KMS-11 (cell line): ENCODE measurements at regions not wholly inside any gene's neighbourhood (a gene's known extent, or its start where the extent isn't known, plus 50 kb on each side); places are given as distances from the start of the nearest gene placed in this dataset.

Source experiments
- H2AFZ ChIP-seq: fragments of 200-600 bp; sonication (generic); 2 replicates; pipeline ENCODE4 v1.6.1; 2016; ENCODE audit warnings: antibody characterized with exemption, mixed run types, low read depth
- H3K27ac ChIP-seq: fragments of 200-600 bp; sonication (generic); 2 replicates; pipeline ENCODE4 v1.6.1; 2016; ENCODE audit warnings: mild to moderate bottlenecking, mixed run types
- H3K27me3 ChIP-seq: fragments of 200-600 bp; sonication (generic); 2 replicates; pipeline ENCODE4 v1.6.1; 2017; ENCODE audit warnings: mild to moderate bottlenecking, low read depth, mixed run types, moderate library complexity; ENCODE audit not compliant: insufficient read depth
- H3K36me3 ChIP-seq: fragments of 200-600 bp; sonication (generic); 2 replicates; pipeline ENCODE4 v1.6.1; 2017; ENCODE audit warnings: mild to moderate bottlenecking, mixed run types; ENCODE audit not compliant: insufficient read depth
- H3K4me1 ChIP-seq: fragments of 200-600 bp; sonication (generic); 2 replicates; pipeline ENCODE4 v1.6.1; 2016; ENCODE audit warnings: mild to moderate bottlenecking, low read depth, mixed run types; ENCODE audit not compliant: poor library complexity, severe bottlenecking
- H3K4me2 ChIP-seq: fragments of 200-600 bp; sonication (generic); 2 replicates; pipeline ENCODE4 v1.7.0; 2016; ENCODE audit warnings: mild to moderate bottlenecking, mixed run types
- H3K4me3 ChIP-seq: fragments of 200-600 bp; sonication (generic); IDR thresholded peaks from 2 replicates; pipeline ENCODE4 v1.6.1; 2017; ENCODE audit warnings: low read depth, low read length, mixed read lengths; ENCODE audit not compliant: insufficient read depth
- H3K79me2 ChIP-seq: fragments of 200-600 bp; sonication (generic); 2 replicates; pipeline ENCODE4 v1.6.1; 2016; ENCODE audit warnings: low read depth, mixed run types; ENCODE audit not compliant: insufficient read depth
- H3K9ac ChIP-seq: fragments of 200-600 bp; sonication (generic); 2 replicates; pipeline ENCODE4 v1.6.1; 2016; ENCODE audit warnings: mild to moderate bottlenecking, mixed run types
- H4K20me1 ChIP-seq: fragments of 200-600 bp; sonication (generic); 2 replicates; pipeline ENCODE4 v1.6.1; 2016; ENCODE audit warnings: mild to moderate bottlenecking, mixed run types; ENCODE audit not compliant: insufficient read depth
- CTCF ChIP-seq: fragments of 200-600 bp; sonication (generic); conservative IDR thresholded peaks from 2 replicates; pipeline ENCODE4 v1.6.1; 2017; ENCODE audit warnings: low read depth, mild to moderate bottlenecking, antibody characterized with exemption, low read length, moderate library complexity, mixed read lengths

GRCh38 chr5:174916227-174916626 lies 191.8 kb downstream of the MSX2 start:
- Histone ChIP-seq H3K4me2 (no peak overlapping the region), H3K9ac (no peak overlapping the region), H4K20me1 (no peaks in the 10 kb centered on the region), H2AFZ (no peak overlapping the region), H3K4me3 (no peak overlapping the region), H3K27me3 (no peaks in the 10 kb centered on the region), H3K36me3 (no peaks in the 10 kb centered on the region), H3K79me2 (no peaks in the 10 kb centered on the region), H3K4me1 (no peaks in the 10 kb centered on the region), H3K27ac (no peak overlapping the region)
- TF ChIP-seq CTCF = no peak

- H3K4me1 ChIP-seq = no peaks in the 10 kb centered on the region
- H2AFZ ChIP-seq = no peak overlapping the region
- no peak overlapping the region for H3K4me3 ChIP-seq
- TF ChIP-seq CTCF = no peak
- no peak overlapping the region for H3K27ac ChIP-seq
- no peaks in the 10 kb centered on the region for H4K20me1 ChIP-seq
- no peaks in the 10 kb centered on the region for H3K79me2 ChIP-seq
- H3K4me2 ChIP-seq = no peak overlapping the region
- H3K9ac ChIP-seq = no peak overlapping the region
- no peaks in the 10 kb centered on the region for H3K27me3 ChIP-seq
- no peaks in the 10 kb centered on the region for H3K36me3 ChIP-seq
Measured at GRCh38 chr5:174911118-174911517, 186.7 kb downstream of the MSX2 start.

- peak; percentile 71 for TF ChIP-seq CTCF
- H3K4me2 ChIP-seq = no peak overlapping the region
Measured at GRCh38 chr5:174910245-174910737, 185.9 kb downstream of the MSX2 start.

GRCh38 chr5:174903172-174903732 lies 178.9 kb downstream of the MSX2 start:
- Histone ChIP-seq H2AFZ (no peak overlapping the region), H3K4me1 (no peaks in the 10 kb centered on the region), H3K79me2 (no peaks in the 10 kb centered on the region), H3K36me3 (no peaks in the 10 kb centered on the region), H3K4me2 (no peak overlapping the region), H4K20me1 (no peaks in the 10 kb centered on the region), H3K9ac (no peak overlapping the region), H3K27me3 (no peaks in the 10 kb centered on the region), H3K27ac (no peak overlapping the region), H3K4me3 (no peak overlapping the region)
- no peak for TF ChIP-seq CTCF

More at GRCh38 chr5:174910245-174910737, 185.9 kb downstream of the MSX2 start:
- Histone ChIP-seq H2AFZ (peak overlapping the region; percentile 38; the same call in 1 of the 2 replicates), H4K20me1 (no peaks in the 10 kb centered on the region), H3K4me1 (no peaks in the 10 kb centered on the region), H3K27me3 (no peaks in the 10 kb centered on the region), H3K9ac (no peak overlapping the region), H3K4me3 (no peak overlapping the region), H3K27ac (no peak overlapping the region), H3K79me2 (no peaks in the 10 kb centered on the region), H3K36me3 (no peaks in the 10 kb centered on the region)
